ENCODE measurements at regions not wholly inside any gene's neighbourhood (a gene's known extent, or its start where the extent isn't known, plus 50 kb on each side); places are given as distances from the start of the nearest gene placed in this dataset.

- Histone ChIP-seq H3K4me1 (no peaks in the 10 kb centered on the region), H3K4me3 (no peak overlapping the region), H3K36me3 (ENCODE audit: low read depth, missing control alignments) (no peaks in the 10 kb centered on the region), H3K27ac (no peak overlapping the region), H3K27me3 (no peaks in the 10 kb centered on the region), H3K9me3 (no peaks in the 10 kb centered on the region)
- DNase-seq = no peak
- intact Hi-C loops (cut with DNase I; ENCODE audit: low total_unique reads) = no loop called here
- TF ChIP-seq CTCF (IDR thresholded peaks at IDR 0.05) = no peak
- no peak for TF ChIP-seq POLR2A (IDR thresholded peaks at IDR 0.05)
- 86 to 88% methylated on average over 3 of the region's 3 CpGs for WGBS, 2 donors
Measured at GRCh38 chr18:39421276-39421675, 1855.7 kb upstream of the CELF4 start.

- H3K36me3 ChIP-seq (ENCODE audit: low read depth, missing control alignments) = no peaks in the 10 kb centered on the region
- H3K4me1 ChIP-seq = no peaks in the 10 kb centered on the region
- no peak overlapping the region for H3K27ac ChIP-seq
- TF ChIP-seq POLR2A (IDR thresholded peaks at IDR 0.05) (no peak), CTCF (IDR thresholded peaks at IDR 0.05) (no peak)
- no peak overlapping the region for H3K4me3 ChIP-seq
- H3K27me3 ChIP-seq = no peaks in the 10 kb centered on the region
- DNase-seq = no peak
- intact Hi-C loops (cut with DNase I; ENCODE audit: low total_unique reads) = no loop called here
- H3K9me3 ChIP-seq = no peaks in the 10 kb centered on the region
Measured at GRCh38 chr18:39419315-39419714, 1853.7 kb upstream of the CELF4 start.

GRCh38 chr18:39415471-39415870, 1849.9 kb upstream of the CELF4 start:
- no peaks in the 10 kb centered on the region for H3K36me3 ChIP-seq (ENCODE audit: low read depth, missing control alignments)
- TF ChIP-seq CTCF (IDR thresholded peaks at IDR 0.05) = no peak
- no peak for TF ChIP-seq POLR2A (IDR thresholded peaks at IDR 0.05)

GRCh38 chr18:39414009-39414700, 1848.6 kb upstream of the CELF4 start:
- Histone ChIP-seq H3K4me3 (no peak overlapping the region), H3K36me3 (ENCODE audit: low read depth, missing control alignments) (no peaks in the 10 kb centered on the region), H3K9me3 (no peaks in the 10 kb centered on the region), H3K4me1 (no peaks in the 10 kb centered on the region), H3K27ac (no peak overlapping the region), H3K27me3 (no peaks in the 10 kb centered on the region)
- TF ChIP-seq CTCF (IDR thresholded peaks at IDR 0.05) (no peak), POLR2A (IDR thresholded peaks at IDR 0.05) (no peak)
- WGBS, 2 donors = 71 to 76% methylated on average over 4 of the region's 4 CpGs
- intact Hi-C loops (cut with DNase I; ENCODE audit: low total_unique reads) = no loop called here
- no peak for DNase-seq

More at GRCh38 chr18:39415471-39415870, 1849.9 kb upstream of the CELF4 start:
- Histone ChIP-seq H3K27me3 (no peaks in the 10 kb centered on the region), H3K4me3 (no peak overlapping the region), H3K4me1 (no peaks in the 10 kb centered on the region), H3K9me3 (no peaks in the 10 kb centered on the region), H3K27ac (no peak overlapping the region)
- DNase-seq = no peak
- WGBS, 2 donors = 93% methylated on average over 4 of the region's 4 CpGs
- intact Hi-C loops (cut with DNase I; ENCODE audit: low total_unique reads) = no loop called here

- no peaks in the 10 kb centered on the region for H3K4me1 ChIP-seq
- 84 to 91% methylated on average over 3 of the region's 3 CpGs for WGBS, 2 donors
- DNase-seq = no peak
- H3K36me3 ChIP-seq (ENCODE audit: low read depth, missing control alignments) = no peaks in the 10 kb centered on the region
- no peaks in the 10 kb centered on the region for H3K9me3 ChIP-seq
- H3K4me3 ChIP-seq = no peak overlapping the region
- no peak overlapping the region for H3K27ac ChIP-seq
- H3K27me3 ChIP-seq = no peaks in the 10 kb centered on the region
- TF ChIP-seq CTCF (IDR thresholded peaks at IDR 0.05) (no peak), POLR2A (IDR thresholded peaks at IDR 0.05) (no peak)
- intact Hi-C loops (cut with DNase I; ENCODE audit: low total_unique reads) = no loop called here
Measured at GRCh38 chr18:39406941-39407340, 1841.3 kb upstream of the CELF4 start.

All from testis (tissue), 2 donors.